ENCODE measurements at regions not wholly inside any gene's neighbourhood (a gene's known extent, or its start where the extent isn't known, plus 50 kb on each side); places are given as distances from the start of the nearest gene placed in this dataset.

DNA sequence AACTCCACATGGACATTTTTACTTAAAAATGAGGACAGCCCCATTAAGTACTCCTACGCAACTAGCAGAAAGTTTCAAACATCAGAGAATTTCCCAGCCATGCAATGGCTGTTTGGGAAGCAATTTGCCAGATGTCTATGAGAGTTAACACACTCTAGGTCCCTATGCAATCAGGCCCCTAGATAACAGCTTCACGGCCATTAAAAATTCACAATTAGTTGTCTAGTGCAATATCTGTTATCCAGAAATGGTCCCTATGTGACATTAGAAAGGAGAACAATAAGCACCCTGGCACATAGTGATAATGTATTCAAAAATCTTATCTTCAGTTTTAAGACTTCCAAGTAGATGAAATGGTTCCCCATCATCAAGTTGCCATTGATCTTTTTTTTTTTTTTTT lies 174.3 kb upstream of the NRSN1 start:
- TF ChIP-seq, protein P1, sequence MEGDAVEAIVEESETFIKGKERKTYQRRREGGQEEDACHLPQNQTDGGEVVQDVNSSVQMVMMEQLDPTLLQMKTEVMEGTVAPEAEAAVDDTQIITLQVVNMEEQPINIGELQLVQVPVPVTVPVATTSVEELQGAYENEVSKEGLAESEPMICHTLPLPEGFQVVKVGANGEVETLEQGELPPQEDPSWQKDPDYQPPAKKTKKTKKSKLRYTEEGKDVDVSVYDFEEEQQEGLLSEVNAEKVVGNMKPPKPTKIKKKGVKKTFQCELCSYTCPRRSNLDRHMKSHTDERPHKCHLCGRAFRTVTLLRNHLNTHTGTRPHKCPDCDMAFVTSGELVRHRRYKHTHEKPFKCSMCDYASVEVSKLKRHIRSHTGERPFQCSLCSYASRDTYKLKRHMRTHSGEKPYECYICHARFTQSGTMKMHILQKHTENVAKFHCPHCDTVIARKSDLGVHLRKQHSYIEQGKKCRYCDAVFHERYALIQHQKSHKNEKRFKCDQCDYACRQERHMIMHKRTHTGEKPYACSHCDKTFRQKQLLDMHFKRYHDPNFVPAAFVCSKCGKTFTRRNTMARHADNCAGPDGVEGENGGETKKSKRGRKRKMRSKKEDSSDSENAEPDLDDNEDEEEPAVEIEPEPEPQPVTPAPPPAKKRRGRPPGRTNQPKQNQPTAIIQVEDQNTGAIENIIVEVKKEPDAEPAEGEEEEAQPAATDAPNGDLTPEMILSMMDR (IDR thresholded peaks at IDR 0.05), result no peak
- DNase-seq, result no peak
- Histone ChIP-seq H3K27me3 (no peaks in the 10 kb centered on the region), H3K27ac (no peak overlapping the region), H3K36me3 (no peaks in the 10 kb centered on the region), H3K9me3 (no peaks in the 10 kb centered on the region), H3K4me3 (no peak overlapping the region), H3K9ac (ENCODE audit: low read depth in 2 of 2, low read length in 2 of 2) (no peak overlapping the region), H3K4me1 (no peaks in the 10 kb centered on the region)
- intact Hi-C loops (cut with DNase I), result no loop called here

DNA sequence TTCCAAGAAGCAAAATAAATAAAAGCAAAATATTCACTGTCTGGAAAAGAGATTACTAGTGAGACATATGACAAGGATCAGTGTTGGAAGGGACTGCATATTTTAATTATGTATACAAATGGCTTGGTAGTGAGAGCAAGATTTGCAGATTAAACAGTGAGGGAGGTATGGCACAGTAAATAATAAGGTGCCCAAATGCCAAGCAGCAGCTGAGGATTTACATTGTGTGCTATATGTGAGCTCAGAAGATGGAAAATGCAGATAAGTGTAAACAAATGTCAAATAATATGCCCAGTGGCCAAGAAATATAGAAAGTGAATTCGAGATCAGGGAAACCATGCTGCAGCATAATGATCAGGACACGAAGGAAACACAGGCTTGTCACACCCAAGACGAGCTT lies 173.8 kb upstream of the NRSN1 start:
- no peak overlapping the region for H3K27ac ChIP-seq
- no peak for DNase-seq
- TF ChIP-seq, protein P1 (IDR thresholded peaks at IDR 0.05), result no peak
- no peaks in the 10 kb centered on the region for H3K4me1 ChIP-seq
- H3K9me3 ChIP-seq, result no peaks in the 10 kb centered on the region
- no peak overlapping the region for H3K9ac ChIP-seq (ENCODE audit: low read depth in 2 of 2, low read length in 2 of 2)
- no peaks in the 10 kb centered on the region for H3K36me3 ChIP-seq
- intact Hi-C loops (cut with DNase I), result no loop called here
- no peaks in the 10 kb centered on the region for H3K27me3 ChIP-seq
- H3K4me3 ChIP-seq, result no peak overlapping the region

DNA sequence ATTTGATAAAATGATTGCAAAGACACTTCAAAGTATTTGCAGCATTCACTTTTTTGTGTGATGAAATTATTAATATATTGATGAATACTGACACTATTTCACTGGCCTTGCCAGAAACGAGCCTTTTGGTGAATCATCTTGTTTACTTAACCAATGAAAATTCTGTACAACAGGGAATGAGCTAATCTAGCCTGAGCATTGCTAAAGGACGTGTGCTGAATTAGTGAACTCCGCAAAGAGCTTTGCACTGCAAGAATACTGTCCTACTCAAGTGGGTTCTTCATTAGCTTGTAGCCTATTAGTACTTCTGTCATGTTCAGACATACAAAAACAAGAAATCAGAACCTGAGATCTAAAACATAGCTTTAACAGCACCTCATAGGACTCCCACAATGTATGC lies 172.0 kb upstream of the NRSN1 start:
- Histone ChIP-seq H3K36me3 (no peaks in the 10 kb centered on the region), H3K9ac (ENCODE audit: low read depth in 2 of 2, low read length in 2 of 2) (no peak overlapping the region), H3K27me3 (no peaks in the 10 kb centered on the region), H3K27ac (no peak overlapping the region), H3K4me3 (no peak overlapping the region), H3K4me1 (no peaks in the 10 kb centered on the region), H3K9me3 (no peaks in the 10 kb centered on the region)
- TF ChIP-seq, protein P1 (IDR thresholded peaks at IDR 0.05), result no peak
- intact Hi-C loops (cut with DNase I), result no loop called here
- DNase-seq, result no peak

DNA sequence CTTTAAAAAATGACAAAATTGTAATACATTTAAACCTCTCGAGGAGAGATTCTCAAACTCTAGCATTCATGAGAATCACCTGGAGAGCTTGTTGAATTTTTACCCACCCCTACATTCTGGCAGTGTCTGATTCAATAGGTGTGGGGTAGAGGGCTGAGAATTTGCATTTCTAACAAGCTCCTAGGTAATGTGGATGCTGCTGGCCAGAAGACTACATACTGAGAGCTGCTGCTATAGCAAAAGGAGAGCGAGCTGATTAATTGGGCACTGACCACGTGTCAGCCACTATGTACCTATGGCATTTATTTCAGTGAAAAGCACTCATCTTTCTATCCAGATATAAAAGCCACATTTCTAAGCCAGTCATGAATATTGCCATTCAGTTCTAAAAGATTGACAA lies 169.0 kb upstream of the NRSN1 start:
- no peaks in the 10 kb centered on the region for H3K36me3 ChIP-seq
- H3K27ac ChIP-seq, result no peak overlapping the region
- H3K4me1 ChIP-seq, result no peaks in the 10 kb centered on the region
- intact Hi-C loops (cut with DNase I), result no loop called here
- no peak overlapping the region for H3K4me3 ChIP-seq
- no peaks in the 10 kb centered on the region for H3K9me3 ChIP-seq
- DNase-seq, result no peak
- TF ChIP-seq, protein P1 (IDR thresholded peaks at IDR 0.05), result no peak
- no peak overlapping the region for H3K9ac ChIP-seq (ENCODE audit: low read depth in 2 of 2, low read length in 2 of 2)
- no peaks in the 10 kb centered on the region for H3K27me3 ChIP-seq

DNA sequence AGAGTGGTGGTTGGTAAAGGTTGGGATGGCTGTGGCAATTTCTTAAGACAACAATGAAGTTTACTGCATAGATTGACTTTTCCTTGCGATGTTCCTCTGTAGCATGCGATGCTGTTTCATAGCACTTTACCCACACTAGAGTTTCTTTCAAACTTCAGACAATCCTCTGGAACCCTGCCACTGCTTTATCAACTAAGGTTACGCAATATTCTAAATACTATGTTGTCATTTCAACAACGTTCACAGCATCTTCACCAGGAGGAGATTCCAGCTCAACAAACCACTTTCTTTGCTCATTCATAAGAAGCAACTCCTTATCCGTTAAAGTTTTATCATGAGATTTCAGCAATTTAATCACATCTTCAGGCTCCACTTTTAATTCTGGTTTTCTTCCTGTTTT lies 161.2 kb upstream of the NRSN1 start:
- Histone ChIP-seq H3K36me3 (no peaks in the 10 kb centered on the region), H3K4me1 (no peaks in the 10 kb centered on the region), H3K9ac (ENCODE audit: low read depth in 2 of 2, low read length in 2 of 2) (no peak overlapping the region), H3K4me3 (no peak overlapping the region), H3K9me3 (no peaks in the 10 kb centered on the region), H3K27me3 (no peaks in the 10 kb centered on the region), H3K27ac (no peak overlapping the region)
- TF ChIP-seq, protein P1 (IDR thresholded peaks at IDR 0.05), result no peak
- intact Hi-C loops (cut with DNase I), result no loop called here
- no peak for DNase-seq

DNA sequence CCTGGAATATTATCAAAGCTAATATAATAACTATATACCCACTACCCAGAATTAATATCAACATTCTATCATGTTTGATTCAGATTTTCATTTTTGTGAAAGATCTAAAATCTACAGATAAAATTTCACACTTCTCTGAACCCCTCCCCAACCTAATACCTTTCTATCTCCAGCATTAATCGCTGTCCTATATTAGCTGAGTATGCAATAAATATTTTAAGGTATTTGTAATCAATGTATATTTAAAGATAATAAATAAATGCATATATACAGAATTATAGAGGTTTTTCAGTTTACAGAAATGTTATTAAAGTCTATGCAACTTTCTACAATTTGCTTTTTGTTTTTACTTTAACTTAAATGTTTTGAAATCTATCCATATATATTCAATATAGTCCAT lies 156.7 kb upstream of the NRSN1 start:
- Histone ChIP-seq H3K4me3 (no peak overlapping the region), H3K27ac (no peak overlapping the region), H3K9ac (ENCODE audit: low read depth in 2 of 2, low read length in 2 of 2) (no peak overlapping the region), H3K4me1 (no peaks in the 10 kb centered on the region), H3K27me3 (no peaks in the 10 kb centered on the region), H3K36me3 (no peaks in the 10 kb centered on the region), H3K9me3 (no peaks in the 10 kb centered on the region)
- no peak for DNase-seq
- TF ChIP-seq, protein P1 (IDR thresholded peaks at IDR 0.05), result no peak
- intact Hi-C loops (cut with DNase I), result no loop called here
